Stimulated activated CD4-positive, alpha-beta T cell treated with anti-CD3 and anti-CD28 coated beads, TNF-alpha, amount 100 ng/mL, for 48 hours (primary cell): ENCODE measurements at regions not wholly inside any gene's neighbourhood (a gene's known extent, or its start where the extent isn't known, plus 50 kb on each side); places are given as distances from the start of the nearest gene placed in this dataset.

ENCODE experiments used
- DNase-seq, 3 donors: peaks; one replicate each; pipeline ENCODE4 v3.0.0-alpha.2; 2020; ENCODE audit warnings: low read depth in 3 of 3

DNA sequence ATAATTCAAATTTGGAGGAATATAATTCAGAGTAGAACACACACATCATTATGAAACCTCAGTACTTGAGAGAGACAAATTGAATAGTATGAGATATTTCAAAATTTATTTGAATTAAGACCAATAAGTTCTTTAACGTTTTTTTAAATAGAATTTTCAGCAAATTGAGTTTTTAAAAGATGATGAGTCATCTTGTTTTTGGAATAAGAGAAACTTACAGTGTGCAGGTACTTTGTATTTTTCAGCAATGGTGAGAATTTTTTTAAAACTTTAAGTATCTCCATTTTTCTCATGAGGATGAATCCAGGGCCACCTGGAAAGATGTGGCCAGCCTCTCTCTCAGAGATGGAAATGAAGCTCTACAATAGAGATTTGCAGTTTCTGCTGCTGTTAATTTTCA lies 1015.0 kb upstream of the TENM4 start:
- no peak for DNase-seq

DNA sequence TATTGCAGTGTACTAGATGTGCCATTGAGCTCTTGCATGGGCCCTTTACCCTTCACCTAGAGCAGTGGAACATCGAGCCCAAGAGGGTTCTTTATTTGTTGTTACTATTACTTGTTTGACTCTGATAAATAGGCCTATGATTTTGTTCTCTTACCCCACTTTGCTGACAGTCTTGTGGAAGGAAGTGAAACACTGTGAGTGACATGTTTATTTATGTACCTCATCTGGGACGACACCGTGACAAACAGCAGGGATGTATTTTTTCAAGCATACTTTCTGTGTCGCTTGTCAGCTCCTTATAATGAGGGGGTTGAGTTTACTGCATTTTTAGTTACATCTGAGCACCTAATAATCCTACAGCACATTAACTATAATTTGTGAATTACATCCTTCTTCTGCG lies 1010.3 kb upstream of the TENM4 start:
- DNase-seq, result no peak

DNA sequence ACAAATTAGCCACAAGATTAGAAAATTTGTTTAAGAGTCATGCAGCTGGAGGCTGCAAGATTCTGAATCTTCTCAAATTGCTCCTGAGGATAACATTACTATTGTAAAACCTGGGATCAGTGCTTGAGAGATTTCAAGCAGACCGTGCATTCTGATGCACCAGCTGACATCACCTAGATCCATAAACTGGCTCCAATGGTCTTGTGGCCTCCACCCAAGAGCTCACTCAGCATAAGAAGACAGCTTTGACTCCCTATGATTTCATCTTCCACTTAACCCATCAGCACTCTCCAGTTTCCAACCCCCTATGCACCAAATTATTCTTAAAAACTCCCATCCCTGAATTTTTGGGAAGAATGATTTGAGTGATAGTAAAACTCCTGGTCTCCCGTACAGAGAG lies 1007.9 kb upstream of the TENM4 start:
- no peak for DNase-seq

DNA sequence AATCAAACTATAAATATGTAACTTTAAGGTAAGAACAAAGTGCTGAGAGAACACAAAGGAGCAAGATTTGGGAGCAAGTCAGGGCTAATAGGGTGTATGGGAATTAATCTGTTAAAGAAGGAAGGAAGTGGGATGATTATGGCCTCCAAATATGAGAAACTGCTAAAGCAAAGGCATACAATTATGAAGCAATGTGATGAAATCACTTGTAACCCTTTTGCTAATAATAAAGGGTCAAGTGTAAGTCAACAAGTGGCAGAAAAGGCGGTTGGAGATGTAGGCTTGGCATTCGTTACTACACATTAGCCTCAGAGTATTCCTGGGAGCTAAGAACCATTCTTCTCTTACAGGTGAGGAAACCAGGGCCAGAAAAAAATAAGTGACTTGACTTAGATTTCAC lies 1002.3 kb upstream of the TENM4 start:
- DNase-seq, result no peak

DNA sequence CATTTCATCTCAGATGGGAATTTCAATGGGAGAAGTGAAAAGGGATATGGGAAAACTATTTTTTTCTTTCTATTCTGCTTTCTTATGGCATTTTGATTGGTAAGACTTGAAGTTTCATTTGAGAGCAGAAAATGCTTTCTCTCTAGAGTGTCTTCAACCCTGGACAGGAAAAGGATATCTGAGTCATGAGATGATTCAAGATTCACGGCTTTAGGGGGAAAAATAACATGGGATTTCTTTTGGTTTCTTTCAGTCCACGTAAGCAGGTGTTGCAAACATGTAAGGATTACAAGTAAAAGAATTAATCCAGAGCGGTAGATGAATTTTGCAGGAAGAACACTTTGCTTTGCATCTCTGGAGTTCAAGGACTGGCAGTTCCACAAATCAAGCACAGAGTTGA lies 1001.0 kb upstream of the TENM4 start:
- no peak for DNase-seq

DNA sequence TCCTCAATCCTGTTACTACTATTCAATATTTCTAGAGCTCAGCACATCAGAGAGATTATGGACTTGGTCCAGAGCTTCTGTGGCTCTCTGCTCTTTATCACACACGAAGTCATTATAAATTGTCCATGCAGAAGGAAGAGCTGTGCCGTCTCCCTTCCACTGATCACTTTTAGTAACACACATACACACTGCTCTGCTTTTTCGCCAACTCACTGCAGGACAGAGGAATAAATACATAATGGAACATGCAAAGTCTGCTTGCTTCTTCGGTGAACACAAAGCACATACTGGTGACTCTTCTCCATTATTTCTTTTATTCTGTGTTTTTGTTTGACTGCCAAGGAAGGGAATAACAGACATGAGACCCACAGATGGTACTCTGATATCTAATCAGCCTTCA lies 1000.0 kb upstream of the TENM4 start:
- DNase-seq, result no peak

DNA sequence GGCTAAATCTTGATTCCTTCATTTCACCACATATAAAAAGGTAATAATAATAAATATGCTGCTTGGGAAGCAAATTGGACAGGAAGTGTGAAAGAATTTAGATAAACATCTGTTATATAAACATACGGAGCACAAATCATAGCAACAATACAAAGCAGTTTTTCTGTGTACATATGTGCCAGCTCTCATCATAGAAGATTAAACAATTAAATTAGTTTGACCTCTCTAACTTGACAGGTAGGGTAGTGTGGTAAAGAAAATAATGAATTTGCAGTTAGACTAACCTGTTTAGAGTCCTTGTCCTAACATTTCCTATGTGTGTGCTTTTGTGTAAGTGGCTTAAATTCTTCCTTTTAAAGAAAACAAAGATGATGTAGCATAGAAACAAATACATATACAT lies 995.7 kb upstream of the TENM4 start:
- DNase-seq, result no peak

DNA sequence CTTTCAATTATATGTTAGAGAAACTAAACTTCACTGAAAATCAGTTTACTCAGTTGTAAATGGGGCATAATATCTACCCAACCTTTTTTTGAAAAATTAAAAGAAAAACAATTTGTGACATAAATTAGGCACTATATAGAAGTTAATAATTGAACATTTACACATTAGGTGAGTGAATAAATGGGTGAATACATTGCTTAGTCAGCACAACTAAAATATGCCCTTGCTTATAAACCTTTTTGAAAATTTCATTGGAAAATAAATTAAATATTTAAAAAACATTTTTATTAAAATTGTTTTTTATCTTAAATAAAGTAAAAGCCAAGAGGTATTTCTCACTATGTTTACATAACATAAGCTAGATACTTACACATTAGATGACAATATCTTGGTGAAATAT lies 994.5 kb upstream of the TENM4 start:
- DNase-seq, result no peak

DNA sequence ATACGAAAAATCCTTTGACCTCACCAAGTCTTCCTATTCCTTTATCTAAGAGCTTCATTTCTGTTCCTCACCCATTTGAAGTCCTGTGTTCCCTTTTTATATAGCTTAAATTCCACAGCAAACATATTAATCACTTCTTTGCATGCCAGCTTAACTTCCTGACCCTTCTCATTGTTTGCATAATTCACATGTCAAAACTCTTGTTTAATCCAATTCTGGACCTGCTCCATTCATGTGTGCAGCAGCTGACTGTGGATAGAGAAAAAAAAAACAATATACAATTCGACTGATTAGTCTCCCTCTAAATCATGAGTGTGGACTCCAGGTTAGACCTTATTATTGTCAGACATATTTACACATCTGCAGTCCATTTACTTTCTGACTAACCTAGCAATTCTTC lies 991.2 kb upstream of the TENM4 start:
- no peak for DNase-seq

DNA sequence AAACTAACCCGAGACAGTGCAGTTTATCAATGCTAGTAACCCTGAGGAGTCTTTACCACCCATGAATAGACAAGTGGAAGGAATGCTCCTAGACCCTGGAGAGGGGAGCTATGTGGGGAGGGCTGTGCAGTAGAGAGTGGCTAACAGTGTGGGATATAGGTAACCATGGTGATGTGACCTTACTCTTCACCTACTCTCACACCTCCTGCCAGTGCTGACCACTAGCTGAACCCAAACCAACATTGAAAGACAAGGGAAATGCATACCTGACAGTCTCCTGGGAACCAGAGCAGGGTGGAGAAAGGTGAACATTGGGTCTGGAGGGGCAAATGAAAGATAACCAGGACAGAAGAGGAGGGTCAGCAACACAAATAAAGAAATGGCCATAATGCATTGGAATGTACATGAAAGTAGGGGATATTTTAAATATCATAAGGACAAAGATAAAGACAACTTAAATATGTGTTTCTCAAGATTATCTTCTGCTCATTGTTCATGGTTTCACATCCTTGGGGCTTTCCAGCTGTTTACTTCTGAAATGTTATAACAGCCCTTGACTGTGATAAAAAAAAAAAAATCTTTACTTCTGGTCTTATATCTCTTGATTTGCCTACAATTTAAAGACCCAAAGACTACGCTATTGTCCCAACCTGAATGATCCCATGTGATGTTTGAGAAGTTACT lies 983.3 kb upstream of the TENM4 start:
- no peak for DNase-seq

DNA sequence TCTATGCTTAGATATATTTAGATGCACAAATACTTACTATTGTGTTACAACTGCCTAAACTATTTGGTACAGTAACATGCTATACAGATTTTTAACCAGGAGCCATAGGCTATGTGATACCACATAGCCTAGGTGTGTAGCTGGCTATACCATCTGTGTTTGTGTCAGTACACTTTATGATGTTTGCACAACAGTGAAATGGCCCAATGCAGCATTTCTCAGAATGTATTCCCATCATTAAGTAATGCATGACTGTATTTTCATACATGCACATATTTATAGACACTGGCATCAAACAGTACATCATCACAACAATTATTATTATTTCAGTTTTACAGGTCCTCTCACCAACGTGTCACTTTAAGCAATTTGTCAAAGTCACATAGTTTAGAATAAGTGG lies 979.5 kb upstream of the TENM4 start:
- no peak for DNase-seq

DNA sequence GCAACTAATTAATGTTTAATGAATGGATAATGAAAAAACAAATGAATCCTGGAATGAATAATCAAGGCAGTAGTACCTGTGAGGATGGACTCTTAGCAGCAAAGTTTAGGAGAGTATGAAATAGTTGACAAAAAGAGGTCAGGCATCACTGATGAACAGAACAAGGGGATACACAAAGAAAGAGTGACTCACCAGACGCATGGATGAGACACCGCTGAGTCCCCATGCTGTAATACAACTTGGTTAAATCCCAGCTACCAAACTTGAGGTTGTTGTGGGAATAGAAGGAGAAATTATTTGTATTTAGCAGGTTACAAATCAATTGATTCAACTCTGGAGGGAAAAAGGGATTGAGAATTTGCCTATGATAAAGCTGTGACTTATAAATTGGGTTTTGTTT lies 976.9 kb upstream of the TENM4 start:
- DNase-seq, result no peak

DNA sequence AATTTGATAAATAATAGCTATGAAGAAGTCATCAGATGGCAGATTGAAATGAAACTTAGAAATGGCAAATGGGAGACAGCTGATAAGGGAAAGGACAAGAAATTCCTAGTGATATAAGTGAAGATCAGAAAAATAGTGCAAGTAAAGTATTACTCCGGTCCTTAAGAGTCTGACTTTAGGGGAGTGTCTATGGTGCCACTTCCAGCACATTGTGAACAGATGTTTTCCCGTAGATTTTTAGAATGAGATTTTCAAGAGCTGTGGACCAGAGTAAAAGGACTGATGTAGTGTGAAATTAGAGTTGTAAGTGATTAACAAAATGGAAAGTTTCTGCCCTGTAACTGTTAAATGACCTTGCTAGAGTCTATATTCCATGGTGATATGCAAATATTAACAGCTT lies 974.8 kb upstream of the TENM4 start:
- no peak for DNase-seq

DNA sequence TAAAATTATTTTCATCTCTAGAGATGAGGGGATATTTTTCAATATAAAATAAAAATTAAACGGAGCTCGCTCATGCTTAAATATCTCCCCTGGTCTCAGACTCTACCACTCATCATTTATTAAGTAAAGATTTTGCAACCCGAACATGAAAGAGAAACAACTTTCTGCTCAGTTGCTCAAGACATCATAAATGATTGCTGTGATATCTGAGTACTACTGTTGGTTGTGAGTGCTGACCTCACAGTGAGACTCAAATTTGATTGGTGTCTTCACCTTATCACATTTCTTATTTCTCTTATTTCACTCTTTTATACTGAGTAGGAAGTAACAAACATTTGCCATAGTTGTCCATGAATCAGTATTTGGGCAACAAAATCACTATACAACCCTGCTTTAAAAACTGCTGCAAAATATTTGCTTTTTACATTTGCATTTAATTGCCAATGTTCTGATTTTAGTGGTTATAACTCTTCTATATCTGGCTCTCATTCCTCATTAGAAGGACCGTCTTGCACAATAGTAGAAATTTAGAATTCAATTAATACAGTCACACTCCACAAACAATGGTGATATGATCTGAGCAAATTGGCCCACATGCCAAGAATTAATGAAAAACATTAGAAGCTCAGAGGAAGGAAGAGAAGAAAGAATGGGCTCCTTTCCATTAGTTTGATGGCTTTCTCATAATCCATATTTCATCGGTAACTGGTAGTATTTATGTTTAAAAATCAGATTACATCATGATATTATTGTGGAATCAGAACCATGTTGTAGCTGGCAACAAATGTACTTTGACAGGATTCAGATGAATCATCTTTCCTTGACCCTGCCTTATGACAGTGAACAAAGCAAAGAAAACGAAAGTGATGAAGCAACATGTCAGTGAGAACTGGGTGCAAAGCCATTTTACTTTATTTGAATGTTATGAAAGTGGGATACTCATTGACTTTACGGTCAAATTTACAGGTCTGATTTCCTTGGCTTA lies 973.6 kb upstream of the TENM4 start:
- DNase-seq, result no peak

DNA sequence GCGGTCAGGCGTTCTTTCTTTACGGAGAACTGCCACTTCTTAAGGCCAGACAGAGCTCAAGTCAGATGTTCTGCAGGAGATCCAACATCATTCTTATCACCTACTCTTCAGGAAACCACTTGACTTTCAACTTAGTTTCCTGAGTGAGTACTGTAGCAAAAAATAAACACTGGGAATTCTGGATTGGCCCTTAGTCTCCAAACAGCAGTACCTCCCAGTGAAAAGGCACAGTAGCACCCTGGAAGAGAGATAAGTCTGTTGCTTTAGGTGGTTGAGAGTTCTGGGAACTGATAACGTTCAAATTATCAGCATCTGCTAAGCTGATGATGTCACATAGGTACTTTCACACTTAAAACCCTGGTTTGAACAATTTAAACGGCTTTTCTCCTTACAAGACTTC lies 971.8 kb upstream of the TENM4 start:
- DNase-seq, result no peak

DNA sequence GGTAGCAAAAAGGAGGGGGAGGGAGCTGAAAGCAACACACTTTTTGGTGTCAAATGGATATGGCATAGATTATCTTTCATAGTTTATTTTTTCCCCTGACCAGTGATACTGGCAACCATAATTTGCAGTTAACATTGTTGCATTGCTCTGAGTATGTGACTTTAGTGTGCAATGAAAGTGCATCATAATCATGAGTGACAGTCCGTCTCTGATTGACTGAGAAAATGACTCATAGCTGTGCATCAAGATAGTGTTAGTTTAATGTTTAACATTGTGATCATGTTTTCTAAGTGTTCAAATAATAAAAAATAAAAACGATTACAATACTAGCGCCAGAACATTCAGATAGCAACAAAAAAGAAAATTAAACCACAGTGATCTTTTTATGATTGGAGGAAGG lies 952.4 kb upstream of the TENM4 start:
- no peak for DNase-seq

DNA sequence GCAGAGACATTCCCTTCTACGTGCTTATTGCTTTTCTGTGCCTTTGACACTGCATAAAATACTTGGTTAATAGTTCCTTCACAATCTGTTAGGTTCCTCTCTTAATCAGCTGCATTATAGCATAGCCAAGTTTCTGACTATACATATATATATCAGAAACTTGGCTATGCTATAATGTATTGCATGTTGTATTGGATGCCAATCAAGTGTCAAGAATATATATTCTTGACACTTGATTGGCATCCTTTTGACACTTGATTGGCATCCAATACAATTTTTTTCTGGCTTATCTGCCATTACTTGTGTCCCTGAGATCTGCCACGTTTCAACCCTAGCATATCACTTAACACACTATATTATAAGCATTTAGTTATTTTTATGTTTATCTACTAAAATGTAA lies 949.7 kb upstream of the TENM4 start:
- DNase-seq, result no peak

DNA sequence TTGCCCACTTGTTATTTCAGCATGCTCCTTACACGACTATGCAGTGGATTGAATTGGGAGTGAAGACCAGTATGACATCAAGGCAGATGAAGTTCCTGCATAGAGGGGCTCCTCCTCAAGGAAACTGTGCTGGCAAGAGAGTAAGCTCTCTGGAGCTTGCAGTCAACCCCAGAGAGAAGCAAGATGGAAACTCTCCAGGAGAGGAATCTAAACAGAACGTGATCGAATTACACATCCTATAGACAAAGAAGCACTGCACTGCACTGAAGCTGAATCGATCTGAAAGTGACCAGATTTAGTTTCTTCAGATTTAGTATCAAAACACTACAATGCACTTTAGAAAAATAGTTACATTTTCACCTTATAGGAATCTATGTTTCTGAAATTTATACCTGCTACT lies 947.7 kb upstream of the TENM4 start:
- DNase-seq, result no peak

DNA sequence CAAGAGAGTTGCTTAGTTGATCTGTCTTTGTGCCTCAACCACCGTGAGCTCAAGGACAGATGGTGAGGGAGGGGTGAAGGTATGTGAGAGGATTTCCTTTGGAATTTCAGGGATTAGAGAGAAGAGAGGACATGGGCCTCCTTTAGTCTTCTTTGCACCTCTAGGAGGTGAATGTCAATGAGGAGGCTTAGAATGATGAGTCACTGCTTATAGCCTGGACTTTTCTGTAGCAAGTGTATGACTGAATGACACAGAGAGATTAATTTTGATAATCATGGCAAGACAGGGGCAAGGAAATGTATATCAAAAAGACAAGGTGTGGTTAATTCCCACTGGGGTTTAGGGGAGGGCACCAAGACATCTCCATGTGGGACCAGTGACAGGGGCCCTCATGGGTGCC lies 947.3 kb upstream of the TENM4 start:
- no peak for DNase-seq

DNA sequence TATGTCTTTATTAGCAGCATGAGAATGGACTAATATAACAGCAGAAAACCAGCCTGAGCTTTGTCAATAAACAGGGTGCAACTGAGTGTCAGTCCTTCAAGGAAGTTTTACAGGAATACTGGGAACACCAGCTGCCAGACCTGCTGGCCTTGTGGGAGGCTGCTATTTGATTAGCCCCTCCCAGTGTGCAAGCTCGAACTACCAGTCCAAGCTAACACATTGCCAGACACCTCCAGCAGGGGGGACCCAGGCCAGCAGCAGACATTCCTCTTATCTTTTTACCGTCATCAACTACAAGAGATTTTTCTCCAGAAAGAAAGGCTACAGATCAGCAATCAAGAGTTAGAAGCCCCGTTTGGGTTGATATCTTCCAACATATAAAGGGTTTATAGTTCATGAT lies 942.8 kb upstream of the TENM4 start:
- no peak for DNase-seq

DNA sequence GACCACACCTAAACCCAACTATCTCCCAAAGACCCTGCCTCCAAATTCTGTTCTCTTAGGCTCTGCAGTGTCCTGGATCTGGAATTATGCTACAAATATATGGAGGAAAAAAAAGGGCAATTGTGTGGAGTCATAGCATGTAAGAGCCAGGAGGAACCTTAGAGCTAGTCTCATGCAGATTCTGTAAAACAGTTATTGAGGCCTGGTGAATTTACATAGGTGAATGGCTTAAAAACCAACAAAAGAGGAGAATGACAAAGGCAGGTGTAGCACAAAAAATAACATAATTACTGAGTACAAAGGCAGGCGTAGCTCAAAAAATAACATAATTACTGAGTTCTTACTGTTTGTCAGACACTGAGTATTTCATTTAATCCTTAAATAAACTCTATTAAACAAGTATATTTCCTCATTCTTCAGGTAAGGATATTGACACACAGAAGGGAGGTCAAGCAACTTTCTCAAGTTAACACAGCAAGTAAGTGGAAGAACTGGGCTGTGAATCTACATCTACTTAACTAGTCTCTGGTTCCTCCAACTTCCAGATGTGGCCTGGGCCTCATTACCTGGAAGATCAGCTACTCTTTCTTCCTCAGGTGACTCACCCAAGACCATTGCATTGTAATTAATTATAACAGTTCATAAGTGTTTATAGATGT lies 938.9 kb upstream of the TENM4 start:
- no peak for DNase-seq

DNA sequence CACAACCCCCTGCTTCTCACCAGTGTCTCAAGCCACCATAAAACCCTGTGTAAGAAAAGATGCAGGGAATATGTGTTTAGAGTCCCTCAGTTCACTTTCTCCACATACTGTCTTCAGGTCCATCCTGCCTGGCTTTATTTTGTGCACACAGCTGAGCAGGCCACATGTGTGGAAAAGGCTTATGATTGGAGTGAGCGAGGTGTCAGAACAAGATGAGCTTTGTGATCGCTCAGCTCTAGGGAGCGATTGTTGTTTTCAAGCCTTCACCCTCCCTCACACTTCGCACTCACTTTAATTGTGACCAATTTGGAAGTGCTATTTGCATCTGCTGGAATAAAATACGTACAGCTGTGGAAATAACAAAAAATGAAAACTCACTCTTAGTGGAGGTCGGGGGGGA lies 931.1 kb upstream of the TENM4 start:
- no peak for DNase-seq

DNA sequence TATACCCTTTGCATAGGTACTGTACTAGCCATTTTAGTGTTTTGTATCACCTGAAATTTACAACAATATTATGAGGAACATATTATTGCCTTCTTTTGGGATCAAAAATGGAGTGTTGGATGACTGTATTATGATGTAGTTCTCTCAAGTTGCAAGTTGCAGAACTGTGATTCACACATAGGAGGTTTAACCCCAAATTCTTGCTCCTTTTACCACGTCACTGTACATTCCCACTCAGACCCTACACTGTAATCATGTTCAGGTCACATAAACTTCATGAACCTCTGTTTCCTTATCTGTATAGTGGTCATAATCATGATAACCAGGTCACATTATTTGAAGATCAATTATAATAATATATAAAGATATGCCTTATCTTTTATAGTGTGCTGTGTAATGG lies 925.1 kb upstream of the TENM4 start:
- DNase-seq, result no peak
